GM12891 (cell line): ENCODE measurements at regions not wholly inside any gene's neighbourhood (a gene's known extent, or its start where the extent isn't known, plus 50 kb on each side); places are given as distances from the start of the nearest gene placed in this dataset.

ENCODE experiments used
- POLR2A ChIP-seq: IDR thresholded peaks from 2 replicates; pipeline ENCODE4 v1.6.1; 2011; ENCODE audit warnings: low read depth, low read length, control low read depth
- POLR2AphosphoS5 ChIP-seq: IDR thresholded peaks from 2 replicates; pipeline ENCODE4 v1.6.1; 2011; ENCODE audit warnings: low read depth, low read length, control low read depth
- POU2F2 ChIP-seq: IDR thresholded peaks from 2 replicates; pipeline ENCODE4 v1.6.1; 2011; ENCODE audit warnings: low read depth, mild to moderate bottlenecking, control low read depth, low read length, moderate library complexity
- SPI1 ChIP-seq: IDR thresholded peaks from 2 replicates; pipeline ENCODE4 v1.6.1; 2011; ENCODE audit warnings: low read depth, low read length, control low read depth
- TAF1 ChIP-seq: IDR thresholded peaks from 2 replicates; pipeline ENCODE4 v1.6.1; 2011; ENCODE audit warnings: low read depth, low read length, control low read depth

DNA sequence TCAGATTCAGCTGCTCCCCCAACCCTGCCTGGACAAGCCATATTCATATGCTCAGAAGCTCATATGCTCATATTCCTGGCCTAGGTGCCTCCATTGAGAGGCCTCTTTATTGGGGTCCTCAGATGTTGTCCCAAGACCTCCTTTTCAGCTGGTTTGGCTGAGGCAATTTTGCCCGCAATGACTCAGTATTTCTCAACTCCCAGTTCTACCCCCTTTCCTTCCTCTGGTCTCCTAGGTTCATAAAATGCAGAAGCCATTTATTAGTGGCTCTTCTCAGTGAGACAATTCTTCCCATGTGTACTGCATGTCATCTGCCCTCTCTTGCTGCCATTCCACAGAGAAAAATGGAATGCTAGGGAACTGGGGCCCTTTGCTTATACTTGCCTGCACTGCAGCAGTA lies 110.7 kb downstream of the INHBA start:
- TF ChIP-seq POLR2A (no peak), TAF1 (no peak), POU2F2 (no peak), POLR2AphosphoS5 (no peak), SPI1 (no peak)
